Activated CD4-positive, alpha-beta T cell treated with anti-CD3 and anti-CD28 coated beads for 1 hour (primary cell): ENCODE measurements at regions not wholly inside any gene's neighbourhood (a gene's known extent, or its start where the extent isn't known, plus 50 kb on each side); places are given as distances from the start of the nearest gene placed in this dataset.
"Not testable (repeated sequence)": the region's sequence is repeated elsewhere in the genome, so short reads cannot be mapped to it uniquely, and the experiment has no call there.

Experiments used
- DNase-seq: peaks from one replicate; pipeline ENCODE4 v3.0.0-alpha.2; 2020

- DNase-seq = peak; percentile 72
These were observed 166.4 kb upstream of the ZNF337 start for GRCh38 chr20:25862967-25863530.

GRCh38 chr20:25860531-25861150 is 164.0 kb upstream of the ZNF337 start:
- no peak for DNase-seq

- DNase-seq = peak; percentile 77
These were observed 163.2 kb upstream of the ZNF337 start for GRCh38 chr20:25859649-25860530.

GRCh38 chr20:25858495-25859425 is 162.1 kb upstream of the ZNF337 start:
- DNase-seq = no peak

- not testable (repeated sequence) for DNase-seq
These were observed 160.6 kb upstream of the ZNF337 start for GRCh38 chr20:25857091-25857788.

DNA sequence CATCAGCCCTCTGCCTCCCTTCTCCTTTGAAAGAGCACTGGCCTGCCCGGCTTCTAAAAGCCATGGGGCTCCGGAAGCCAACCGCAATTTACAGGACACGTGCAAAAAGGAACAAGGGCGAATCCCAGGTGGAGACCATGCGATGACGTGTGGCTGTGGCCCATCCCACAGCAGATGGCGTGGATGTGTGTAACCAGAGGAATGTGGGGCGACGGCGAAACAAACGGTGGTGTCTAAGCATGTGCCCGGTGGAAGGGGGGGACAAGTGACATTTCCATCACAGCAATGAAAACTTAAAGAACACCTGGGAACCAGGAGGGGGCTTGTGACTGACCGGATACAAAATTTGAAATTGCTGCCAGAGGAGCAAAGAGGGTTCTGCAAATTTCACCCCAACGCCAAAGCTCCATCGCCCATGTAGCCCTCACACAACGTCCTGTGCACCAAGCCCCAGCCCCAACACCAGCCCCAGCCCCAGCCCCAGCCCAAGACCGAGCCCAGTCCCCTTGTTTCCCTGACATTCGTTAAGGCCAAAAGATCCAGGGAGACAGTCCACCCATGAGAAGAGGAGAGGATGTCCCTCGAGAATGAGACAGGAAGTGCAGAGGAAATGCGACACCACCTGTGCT is 159.7 kb upstream of the ZNF337 start:
- no peak for DNase-seq

DNA sequence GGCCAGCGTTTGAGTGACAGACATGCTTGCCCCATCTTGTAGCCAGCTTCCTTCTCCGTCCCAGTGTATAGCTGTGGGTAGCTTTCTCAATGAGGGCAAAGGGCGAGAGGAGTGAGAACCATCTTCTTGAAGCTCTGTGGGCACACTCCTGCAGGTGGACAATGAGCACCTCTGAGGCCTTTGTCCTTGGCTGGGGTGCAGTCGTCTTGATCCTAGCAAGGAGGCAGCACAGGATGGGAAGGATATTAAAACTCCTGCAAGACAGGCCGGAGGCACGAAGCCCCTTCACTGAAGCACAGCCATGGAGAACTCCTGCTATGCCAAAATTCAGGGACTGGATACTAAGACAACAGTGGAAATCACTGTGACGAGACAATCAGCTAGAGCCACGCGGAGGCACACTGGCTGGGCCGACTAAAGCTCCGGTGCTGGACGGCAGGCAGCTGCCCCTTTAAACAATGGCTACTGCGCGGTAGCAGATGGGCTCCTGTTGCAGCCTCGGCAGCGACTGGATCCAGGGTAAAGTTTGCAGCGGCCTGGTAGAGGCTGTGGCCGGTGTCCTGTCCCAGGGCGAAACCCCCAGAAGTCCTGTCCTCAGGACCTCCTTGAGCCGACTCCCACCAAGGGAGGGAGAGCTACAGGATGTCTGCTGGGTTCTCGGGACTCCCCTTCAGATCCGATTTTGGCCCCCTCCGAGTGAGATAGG is 159.0 kb upstream of the ZNF337 start:
- DNase-seq = not testable (repeated sequence)

DNA sequence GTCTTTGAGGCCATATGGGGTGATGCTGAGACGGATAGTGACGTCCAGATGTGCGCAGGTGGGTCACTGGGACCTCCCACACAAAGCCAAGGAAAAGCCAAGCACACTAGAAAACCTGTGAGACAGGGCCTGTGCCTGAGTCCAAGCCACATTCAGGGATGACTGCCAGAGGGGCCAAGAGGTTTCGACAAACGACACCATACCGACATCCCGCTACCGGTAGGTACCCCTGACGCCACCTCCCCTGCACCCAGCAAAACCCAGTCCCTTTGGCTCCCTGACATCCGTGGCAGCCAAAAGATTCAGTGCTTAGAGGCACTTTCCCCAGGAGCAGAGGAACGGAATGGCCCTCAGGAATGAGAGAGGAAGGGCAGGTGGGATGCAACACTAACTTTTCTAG is 158.0 kb upstream of the ZNF337 start:
- not testable (repeated sequence) for DNase-seq

DNA sequence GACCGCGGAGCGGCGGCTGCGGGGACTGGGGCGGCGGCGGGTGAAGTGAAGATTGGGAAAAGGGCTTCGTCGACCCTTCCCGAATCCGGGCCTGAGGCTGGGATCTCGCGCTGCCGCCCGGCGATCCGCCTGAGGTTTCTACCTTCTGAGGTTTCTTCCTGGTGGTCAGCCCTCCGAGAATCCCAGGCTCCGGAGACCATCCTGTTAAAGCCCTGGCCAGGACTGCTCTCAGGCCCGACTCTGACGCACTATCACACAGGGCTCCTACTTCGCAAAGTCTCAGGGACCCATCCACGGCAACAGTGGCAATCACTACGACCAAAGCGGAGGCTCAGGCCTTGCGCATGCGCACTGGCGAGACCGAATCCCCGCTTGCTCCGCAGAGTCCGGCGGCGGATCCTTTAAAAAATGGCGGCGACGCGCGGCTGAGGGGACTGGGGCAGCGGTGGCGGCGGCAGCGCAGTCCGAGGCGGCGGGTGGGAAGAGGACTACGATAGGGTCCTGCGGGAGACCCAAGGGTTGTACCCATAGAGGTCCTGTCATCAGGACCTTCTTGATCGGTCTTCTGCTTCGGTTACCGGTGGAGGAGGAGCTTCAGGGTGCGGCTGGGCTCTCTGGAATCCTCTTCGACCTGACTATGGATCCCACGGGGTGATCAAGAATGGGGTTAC is 157.2 kb upstream of the ZNF337 start:
- peak; percentile 78 for DNase-seq

DNA sequence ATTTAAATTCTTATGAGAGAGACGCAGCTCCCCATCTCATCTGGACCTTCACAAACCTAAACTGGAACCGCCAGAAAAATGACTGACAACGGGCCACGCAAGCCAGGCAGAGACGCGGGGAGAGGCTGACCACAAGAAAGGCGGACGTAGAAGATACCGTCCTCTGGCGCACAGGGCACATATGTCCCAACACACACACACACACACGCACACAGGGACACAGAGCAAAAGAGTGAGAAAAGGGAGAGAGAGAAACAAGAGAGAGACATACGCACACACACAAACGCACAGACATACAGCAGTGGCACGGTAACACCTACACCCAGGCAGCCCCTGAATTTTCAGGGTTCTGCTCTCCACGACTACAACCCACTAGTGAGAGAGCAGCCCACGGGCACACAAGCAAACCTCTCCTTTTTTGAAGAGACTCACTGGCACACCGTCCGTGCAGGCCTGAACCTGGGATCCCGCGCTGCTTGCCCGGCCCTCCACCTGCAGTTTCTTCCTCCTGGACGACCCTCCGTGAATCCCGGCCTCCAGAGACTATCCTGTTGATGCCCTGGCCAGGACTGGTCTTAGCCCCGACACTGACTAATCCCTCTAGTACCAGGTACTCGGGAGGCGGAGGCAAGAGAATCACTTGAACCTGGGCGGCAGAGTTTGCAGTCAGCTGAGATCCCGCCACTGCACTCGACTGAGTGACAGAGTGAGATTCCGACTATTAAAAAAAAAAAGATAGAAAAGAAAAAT is 156.5 kb upstream of the ZNF337 start:
- not testable (repeated sequence) for DNase-seq

DNA sequence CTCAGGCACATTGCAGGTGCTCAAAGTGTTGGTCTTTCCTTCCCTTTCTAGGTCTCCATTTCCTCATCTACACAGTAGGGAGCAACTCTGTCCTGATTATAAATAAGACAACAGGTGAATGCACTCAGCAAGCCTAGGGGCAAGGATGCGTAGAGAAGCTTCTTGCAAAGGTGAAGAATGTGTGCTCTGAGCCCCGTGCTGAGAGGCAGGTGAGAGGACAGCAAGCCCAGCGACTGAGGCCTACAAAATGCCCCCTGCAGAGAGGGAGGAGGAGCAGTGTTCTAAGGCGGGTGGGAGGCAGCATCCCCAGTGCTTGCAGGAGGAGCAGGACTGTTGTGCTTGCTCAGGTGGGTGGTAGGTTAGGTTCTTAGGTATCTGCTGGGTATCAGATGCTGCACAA is 153.5 kb upstream of the ZNF337 start:
- not testable (repeated sequence) for DNase-seq

DNA sequence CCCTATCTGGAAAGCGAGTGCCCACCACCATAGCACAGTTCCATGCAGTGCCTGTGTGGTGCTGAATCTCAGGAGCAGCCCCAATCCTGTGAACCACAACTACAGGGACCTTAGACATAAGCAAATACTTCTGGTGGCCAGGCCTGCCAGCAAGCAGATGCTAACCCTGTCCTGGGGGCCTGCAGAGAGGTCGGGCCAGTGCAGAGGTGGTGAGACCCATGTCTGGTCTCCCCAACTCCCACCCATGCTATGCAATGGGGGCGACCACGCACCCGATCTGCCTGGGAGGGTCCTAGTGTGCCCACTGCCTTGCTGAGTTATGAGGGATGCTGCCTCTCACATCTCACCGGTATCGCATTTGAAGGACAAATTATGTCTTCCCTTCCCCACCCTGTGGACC is 151.6 kb upstream of the ZNF337 start:
- DNase-seq = peak; percentile 2

DNA sequence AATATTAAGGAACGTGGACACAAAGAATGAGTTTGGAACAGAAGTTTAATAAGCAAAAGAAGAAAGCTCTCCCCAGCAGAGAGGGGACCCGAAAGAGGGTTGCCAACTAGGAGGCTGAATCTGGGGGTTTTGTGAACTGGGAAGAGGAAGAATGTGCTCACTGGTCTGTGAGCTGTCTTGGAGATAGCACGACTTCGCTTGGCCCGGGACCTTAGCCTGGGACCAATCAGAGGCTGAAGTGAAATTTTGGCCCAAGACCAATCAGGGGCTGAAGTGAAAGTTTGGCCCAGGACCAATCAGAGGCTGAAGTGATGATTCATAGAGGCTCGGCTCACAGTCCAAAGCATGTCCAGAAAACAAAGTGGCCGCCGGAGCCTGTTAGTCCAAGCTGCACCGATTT is 148.0 kb upstream of the ZNF337 start:
- DNase-seq = not testable (repeated sequence)

- DNase-seq = not testable (repeated sequence)
These were observed 116.9 kb upstream of the ZNF337 start for GRCh38 chr20:25813511-25813910.

- DNase-seq = not testable (repeated sequence)
These were observed 101.7 kb upstream of the ZNF337 start for GRCh38 chr20:25798174-25798993.

- DNase-seq = not testable (repeated sequence)
These were observed 100.4 kb upstream of the ZNF337 start for GRCh38 chr20:25797062-25797461.

- DNase-seq = not testable (repeated sequence)
These were observed 80.6 kb upstream of the ZNF337 start for GRCh38 chr20:25777241-25777640.

GRCh38 chr20:25774711-25775110 is 78.1 kb upstream of the ZNF337 start:
- DNase-seq = not testable (repeated sequence)

DNA sequence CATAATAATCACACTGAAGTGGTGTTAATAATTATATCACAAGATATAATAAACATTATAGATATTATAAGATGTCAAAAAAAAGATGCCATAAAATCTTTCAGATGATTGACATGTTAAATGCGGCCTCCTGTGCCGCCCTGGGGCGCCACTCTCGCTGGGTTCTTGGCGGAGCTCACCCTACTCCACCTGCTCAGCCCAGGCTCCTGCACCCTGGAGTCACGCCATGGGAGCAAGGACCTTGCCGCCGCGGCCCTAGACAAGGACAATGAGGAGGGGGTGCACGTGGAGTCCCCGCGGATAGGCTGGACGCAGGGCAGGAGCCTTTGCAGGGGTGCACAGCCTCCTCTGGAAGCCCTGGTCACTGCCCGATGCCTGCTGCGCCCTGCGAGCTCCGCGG is 77.5 kb upstream of the ZNF337 start:
- DNase-seq = not testable (repeated sequence)
